ENCODE measurements at regions not wholly inside any gene's neighbourhood (a gene's known extent, or its start where the extent isn't known, plus 50 kb on each side); places are given as distances from the start of the nearest gene placed in this dataset.

- dilution Hi-C loops (cut with MboI; ENCODE audit: extremely low pct_ligation_motif_present, low sequenced_read_pairs): no loop called here
Observed at GRCh38 chr1:29802181-29803068, 566.1 kb downstream of the PTPRU start.

DNA sequence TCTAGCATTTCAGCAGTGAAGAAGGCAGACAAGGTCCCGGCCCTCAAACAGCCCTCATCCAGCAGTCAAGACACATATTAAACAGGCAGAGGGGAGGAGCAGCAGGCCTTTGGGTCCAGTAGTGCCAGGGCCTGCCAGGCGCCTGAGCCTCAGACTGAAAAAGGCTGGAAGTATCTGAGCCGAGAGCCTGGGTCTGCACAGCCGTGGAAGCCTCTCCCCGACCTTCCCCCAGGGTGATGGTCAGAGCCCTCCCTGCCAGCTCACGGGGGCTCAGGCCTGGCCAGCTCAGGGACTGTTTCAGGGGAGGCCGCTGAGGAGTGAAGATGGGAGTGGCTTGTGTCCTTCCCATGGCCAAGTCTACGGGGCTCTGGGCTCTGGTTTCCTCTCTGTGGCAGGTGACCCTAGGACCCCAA lies 565.2 kb downstream of the PTPRU start:
- no peak for FAIRE-seq
- Histone ChIP-seq H3K9ac (ENCODE audit: control insufficient read depth, extremely low read depth, insufficient read depth, low read length) (no peak overlapping the region), H3K27me3 (ENCODE audit: control insufficient read depth, extremely low read depth, insufficient read depth, low read length) (peaks cover 5% of the 10 kb centered on the region), H3K27ac (ENCODE audit: control insufficient read depth, insufficient read depth, low read length) (no peak overlapping the region), H3K9me1 (ENCODE audit: control insufficient read depth, extremely low read depth, insufficient read depth, low read length) (no peaks in the 10 kb centered on the region), H3K79me2 (ENCODE audit: control insufficient read depth, insufficient read depth, low read length) (no peaks in the 10 kb centered on the region), H3K9me3 (ENCODE audit: control insufficient read depth, low read depth, low read length) (no peaks in the 10 kb centered on the region), H3K4me3 (ENCODE audit: control insufficient read depth in 2 of 3, extremely low read depth in 1 of 3, insufficient read depth in 2 of 3, low read depth in 1 of 3, low read length in 3 of 3) (no peak overlapping the region), H4K20me1 (ENCODE audit: control insufficient read depth, extremely low read depth, insufficient read depth, low read length) (no peaks in the 10 kb centered on the region), H3K4me2 (ENCODE audit: control insufficient read depth, extremely low read depth, insufficient read depth, low read depth, low read length) (no peak overlapping the region), H2AFZ (ENCODE audit: control insufficient read depth, low read length) (no peak overlapping the region), H3K4me1 (ENCODE audit: control insufficient read depth, extremely low read depth, insufficient read depth, low read length) (peaks cover 13% of the 10 kb centered on the region), H3K36me3 (ENCODE audit: control insufficient read depth in 2 of 2, extremely low read depth in 1 of 2, insufficient read depth in 2 of 2, low read length in 2 of 2) (no peaks in the 10 kb centered on the region)
- no peak for TF ChIP-seq EZH2 (IDR thresholded peaks at IDR 0.05; ENCODE audit: low read length)
- DNase-seq (ENCODE audit: low read depth, low spot score): no peak
- dilution Hi-C loops (cut with MboI; ENCODE audit: extremely low pct_ligation_motif_present, low sequenced_read_pairs): no loop called here

More at GRCh38 chr1:29802181-29803068, 566.1 kb downstream of the PTPRU start:
- Histone ChIP-seq H2AFZ (ENCODE audit: control insufficient read depth, low read length) (no peak overlapping the region), H4K20me1 (ENCODE audit: control insufficient read depth, extremely low read depth, insufficient read depth, low read length) (no peaks in the 10 kb centered on the region), H3K9ac (ENCODE audit: control insufficient read depth, extremely low read depth, insufficient read depth, low read length) (no peak overlapping the region), H3K9me3 (ENCODE audit: control insufficient read depth, low read depth, low read length) (no peaks in the 10 kb centered on the region), H3K4me1 (ENCODE audit: control insufficient read depth, extremely low read depth, insufficient read depth, low read length) (peaks cover 13% of the 10 kb centered on the region), H3K79me2 (ENCODE audit: control insufficient read depth, insufficient read depth, low read length) (no peaks in the 10 kb centered on the region), H3K4me3 (ENCODE audit: control insufficient read depth in 2 of 3, extremely low read depth in 1 of 3, insufficient read depth in 2 of 3, low read depth in 1 of 3, low read length in 3 of 3) (no peak overlapping the region), H3K27ac (ENCODE audit: control insufficient read depth, insufficient read depth, low read length) (no peak overlapping the region), H3K9me1 (ENCODE audit: control insufficient read depth, extremely low read depth, insufficient read depth, low read length) (no peaks in the 10 kb centered on the region), H3K27me3 (ENCODE audit: control insufficient read depth, extremely low read depth, insufficient read depth, low read length) (peaks cover 5% of the 10 kb centered on the region), H3K4me2 (ENCODE audit: control insufficient read depth, extremely low read depth, insufficient read depth, low read depth, low read length) (no peak overlapping the region), H3K36me3 (ENCODE audit: control insufficient read depth in 2 of 2, extremely low read depth in 1 of 2, insufficient read depth in 2 of 2, low read length in 2 of 2) (no peaks in the 10 kb centered on the region)
- DNase-seq (ENCODE audit: low read depth, low spot score) (no peak), FAIRE-seq (no peak)
- TF ChIP-seq CTCF (optimal IDR thresholded peaks at IDR 0.05 in 1 of 3, IDR thresholded peaks at IDR 0.05 in 1 of 3, conservative IDR thresholded peaks at IDR 0.05 in 1 of 3; ENCODE audit: extremely low read depth in 1 of 3, insufficient read depth in 2 of 3, low read length in 3 of 3): no peak
- TF ChIP-seq EZH2 (IDR thresholded peaks at IDR 0.05; ENCODE audit: low read length): no peak

All from keratinocyte (primary cell).